Cardiac fibroblast (primary cell): ENCODE measurements at regions not wholly inside any gene's neighbourhood (a gene's known extent, or its start where the extent isn't known, plus 50 kb on each side); places are given as distances from the start of the nearest gene placed in this dataset.

Experiments used
- DNase-seq, 2 donors: peaks; one replicate each; pipeline versions ENCODE4 v3.0.0 to v3.0.0-alpha.2; 2010; ENCODE audit warnings: low read depth in 2 of 2
- H3K4me3 ChIP-seq, 2 donors: replicated peaks in 1 of 2; 1 replicate in 1 of 2; 2 replicates in 1 of 2; pipeline ENCODE4 v1.5.1; 2011; ENCODE audit warnings: low read depth in 2 of 2, low read length in 2 of 2, mild to moderate bottlenecking in 2 of 2, moderate library complexity in 1 of 2
- TF ChIP-seq, protein P1 (sequence below): IDR thresholded peaks from one replicate; pipeline ENCODE4 v1.5.1; 2011; ENCODE audit warnings: low read depth, mild to moderate bottlenecking, low read length, inconsistent platforms

DNA sequence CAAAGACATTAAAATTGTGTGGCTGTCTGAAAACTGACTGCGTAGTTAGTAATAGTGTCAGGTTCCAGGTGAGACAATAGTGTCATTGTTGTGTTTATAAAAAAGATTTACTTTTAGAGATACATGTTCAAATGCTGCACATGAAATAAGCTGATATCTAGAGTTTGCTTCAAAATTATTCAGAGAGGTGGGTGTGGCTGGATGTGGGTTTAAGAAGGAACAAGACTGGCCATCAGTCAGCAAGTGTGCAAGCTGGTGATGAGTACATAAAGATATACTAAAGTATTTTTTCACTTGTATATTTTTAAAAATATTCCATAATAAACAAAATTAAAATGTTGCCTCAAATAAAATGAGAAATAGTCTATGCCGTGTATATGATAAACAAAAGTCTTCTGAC lies 190.6 kb downstream of the ARRDC4 start:
- no peak overlapping the region for H3K4me3 ChIP-seq
- DNase-seq: no peak
- TF ChIP-seq, protein P1, sequence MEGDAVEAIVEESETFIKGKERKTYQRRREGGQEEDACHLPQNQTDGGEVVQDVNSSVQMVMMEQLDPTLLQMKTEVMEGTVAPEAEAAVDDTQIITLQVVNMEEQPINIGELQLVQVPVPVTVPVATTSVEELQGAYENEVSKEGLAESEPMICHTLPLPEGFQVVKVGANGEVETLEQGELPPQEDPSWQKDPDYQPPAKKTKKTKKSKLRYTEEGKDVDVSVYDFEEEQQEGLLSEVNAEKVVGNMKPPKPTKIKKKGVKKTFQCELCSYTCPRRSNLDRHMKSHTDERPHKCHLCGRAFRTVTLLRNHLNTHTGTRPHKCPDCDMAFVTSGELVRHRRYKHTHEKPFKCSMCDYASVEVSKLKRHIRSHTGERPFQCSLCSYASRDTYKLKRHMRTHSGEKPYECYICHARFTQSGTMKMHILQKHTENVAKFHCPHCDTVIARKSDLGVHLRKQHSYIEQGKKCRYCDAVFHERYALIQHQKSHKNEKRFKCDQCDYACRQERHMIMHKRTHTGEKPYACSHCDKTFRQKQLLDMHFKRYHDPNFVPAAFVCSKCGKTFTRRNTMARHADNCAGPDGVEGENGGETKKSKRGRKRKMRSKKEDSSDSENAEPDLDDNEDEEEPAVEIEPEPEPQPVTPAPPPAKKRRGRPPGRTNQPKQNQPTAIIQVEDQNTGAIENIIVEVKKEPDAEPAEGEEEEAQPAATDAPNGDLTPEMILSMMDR: no peak

DNA sequence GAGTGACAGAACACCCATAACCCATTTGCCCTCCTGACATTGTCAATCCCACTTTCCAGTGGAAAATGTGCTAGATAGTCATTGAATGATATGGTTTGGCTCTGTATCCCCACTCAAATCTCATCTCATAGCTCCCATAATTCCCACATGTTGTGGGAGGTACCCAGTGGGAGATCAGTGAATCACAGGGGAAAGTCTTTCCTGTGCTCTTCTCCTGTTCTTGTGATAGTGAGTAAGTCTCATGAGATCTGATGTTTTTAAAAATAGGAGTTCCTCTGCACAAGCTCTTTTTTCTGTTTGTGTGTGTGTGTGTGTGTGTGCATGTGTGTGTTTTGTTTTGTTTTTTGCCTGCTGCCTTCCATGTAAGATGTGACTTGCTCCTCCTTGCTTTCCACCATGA lies 191.7 kb downstream of the ARRDC4 start:
- TF ChIP-seq, protein P1: no peak
- H3K4me3 ChIP-seq: no peak overlapping the region
- no peak for DNase-seq

DNA sequence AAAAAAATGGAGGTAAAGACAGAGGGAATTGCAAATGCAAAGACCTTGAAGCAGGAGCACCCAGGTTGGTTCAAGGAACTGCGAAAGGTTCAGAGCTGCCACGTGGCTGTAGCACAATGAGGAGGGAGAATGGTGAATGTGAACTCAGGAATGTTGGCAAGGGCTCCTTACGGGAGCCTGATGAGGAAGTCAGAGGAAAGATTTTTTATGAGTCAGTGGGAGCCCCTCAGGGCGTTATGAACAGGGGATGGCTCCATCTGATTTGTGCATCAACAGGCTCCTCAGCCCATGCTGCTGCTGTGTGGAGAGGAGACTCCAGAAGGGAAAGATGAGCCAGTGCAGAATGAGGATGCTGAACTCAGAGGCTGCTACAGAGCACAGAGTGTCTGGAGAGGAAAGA lies 194.4 kb downstream of the ARRDC4 start:
- peak in 1 of 2 donors; percentile 68 for DNase-seq
- TF ChIP-seq, protein P1: no peak
- no peak overlapping the region for H3K4me3 ChIP-seq

DNA sequence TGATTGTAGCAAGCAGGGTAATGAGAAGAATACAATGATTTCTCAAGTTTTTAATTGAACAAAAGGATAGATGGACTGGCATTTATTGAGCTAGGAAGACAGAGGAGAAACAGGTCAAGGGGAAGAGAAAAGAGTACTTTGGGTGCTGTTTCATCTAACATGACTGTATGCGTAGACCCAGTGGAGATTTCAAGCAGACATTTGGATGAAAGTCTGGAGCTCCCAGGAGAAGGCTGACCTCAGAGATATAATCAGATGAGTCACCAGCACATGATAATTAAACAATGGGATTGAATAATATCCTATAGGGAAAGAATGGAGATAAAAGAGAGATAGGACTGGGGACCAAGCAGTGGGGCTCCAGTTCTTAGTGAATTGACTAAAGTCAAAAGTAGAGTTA lies 194.9 kb downstream of the ARRDC4 start:
- DNase-seq: peak in 1 of 2 donors; percentile 12
- H3K4me3 ChIP-seq: no peak overlapping the region
- TF ChIP-seq, protein P1: no peak

DNA sequence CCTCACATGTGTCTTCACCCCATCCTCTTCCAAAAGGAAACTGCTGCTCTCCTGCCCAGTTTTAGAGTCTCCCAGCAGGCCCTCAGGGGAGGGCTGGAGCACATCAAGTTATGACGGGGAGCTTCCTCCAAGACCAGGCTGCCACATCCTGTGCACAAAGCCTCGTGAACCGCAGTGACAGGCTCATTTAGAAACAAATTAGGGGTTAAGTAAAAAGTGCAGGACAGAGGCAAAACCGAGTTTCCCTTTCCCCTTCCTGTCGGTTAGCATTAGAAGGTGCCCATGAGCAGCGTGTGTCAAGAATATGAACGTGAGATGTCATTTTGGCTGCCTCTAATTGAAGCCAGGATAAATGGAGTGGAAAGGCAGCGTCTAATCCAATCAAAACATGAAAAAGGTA lies 199.7 kb downstream of the ARRDC4 start:
- TF ChIP-seq, protein P1: no peak
- no peak for DNase-seq
- H3K4me3 ChIP-seq: no peak overlapping the region

DNA sequence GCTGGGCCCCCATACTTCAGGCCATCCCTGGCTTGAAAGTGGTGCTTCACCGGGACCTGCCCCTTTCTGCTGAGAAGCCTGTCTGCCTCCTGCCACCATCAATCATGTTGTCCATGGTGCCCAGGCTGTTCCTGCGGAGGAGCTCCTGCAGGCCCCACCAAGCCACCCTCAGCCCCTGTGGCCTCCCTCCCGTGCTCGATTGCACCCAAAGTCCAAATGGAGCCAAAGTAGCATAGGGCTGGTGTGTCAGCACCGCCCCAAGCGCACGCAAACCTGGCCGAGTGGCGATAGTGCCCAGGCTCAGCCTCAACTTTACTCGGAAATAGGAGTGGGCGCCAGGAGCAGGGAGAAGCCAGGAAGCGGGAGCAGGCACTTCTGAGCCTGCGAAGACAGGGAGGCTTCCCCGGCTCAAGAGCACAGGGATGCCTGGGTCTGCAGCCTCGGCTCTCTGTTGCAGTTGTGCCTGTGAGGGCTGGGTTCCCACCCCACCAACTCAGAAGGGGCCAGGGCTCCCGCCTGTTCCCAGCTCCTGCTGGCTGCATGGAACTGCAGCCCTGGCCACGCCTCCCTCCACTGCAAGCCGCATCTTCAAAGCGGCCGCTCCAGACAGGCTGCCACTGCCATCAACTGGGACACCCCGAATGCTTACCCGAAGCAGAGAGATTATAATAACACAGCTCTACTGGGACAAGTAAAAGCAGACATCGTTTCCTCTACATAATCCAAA lies 203.0 kb downstream of the ARRDC4 start:
- DNase-seq: no peak
- H3K4me3 ChIP-seq: no peak overlapping the region
- TF ChIP-seq, protein P1: no peak

DNA sequence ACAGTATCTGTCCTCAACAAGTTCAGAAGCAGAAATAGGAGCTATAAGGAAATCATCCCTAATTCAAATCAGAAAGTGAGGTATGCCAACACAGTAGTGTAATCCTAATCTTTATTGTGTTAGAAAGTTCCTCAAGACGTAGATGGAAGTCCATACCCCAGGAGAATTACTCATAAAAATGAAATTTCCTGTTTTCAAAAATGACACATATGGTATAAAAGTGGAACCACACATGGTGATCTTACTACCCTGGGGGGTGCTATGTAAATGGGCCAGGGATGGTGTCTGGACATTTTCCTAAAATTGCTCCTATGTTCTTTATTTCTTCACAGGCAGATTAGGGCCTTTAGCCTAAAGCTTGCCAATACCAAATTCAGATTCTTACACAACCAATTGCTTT lies 204.1 kb downstream of the ARRDC4 start:
- TF ChIP-seq, protein P1: no peak
- no peak overlapping the region for H3K4me3 ChIP-seq
- DNase-seq: peak in 1 of 2 donors; percentile 22
